ENCODE measurements at regions not wholly inside any gene's neighbourhood (a gene's known extent, or its start where the extent isn't known, plus 50 kb on each side); places are given as distances from the start of the nearest gene placed in this dataset.
"Not testable (repeated sequence)": the region's sequence is repeated elsewhere in the genome, so short reads cannot be mapped to it uniquely, and the experiment has no call there.

DNA sequence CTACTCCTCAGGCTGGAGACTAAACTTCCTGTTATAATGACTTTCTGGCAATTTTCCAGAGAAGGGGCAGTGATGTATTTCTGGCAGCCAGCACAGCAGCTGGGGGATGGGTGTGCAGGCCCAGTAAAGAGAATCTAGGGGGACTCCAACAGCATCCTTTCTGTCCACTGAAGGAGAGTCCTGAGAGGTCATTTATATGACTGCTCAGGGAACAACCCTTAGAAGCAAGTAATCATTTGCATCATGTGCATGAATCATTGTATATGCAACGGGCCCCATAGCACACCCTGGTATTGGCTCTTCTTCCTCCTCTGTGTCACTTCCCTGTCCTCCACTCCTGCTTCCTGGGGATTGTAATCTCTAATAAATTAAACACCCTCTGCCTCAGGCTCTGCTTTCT, 493.8 kb downstream of the RPS29 start:
- ATAC-seq = no peak

DNA sequence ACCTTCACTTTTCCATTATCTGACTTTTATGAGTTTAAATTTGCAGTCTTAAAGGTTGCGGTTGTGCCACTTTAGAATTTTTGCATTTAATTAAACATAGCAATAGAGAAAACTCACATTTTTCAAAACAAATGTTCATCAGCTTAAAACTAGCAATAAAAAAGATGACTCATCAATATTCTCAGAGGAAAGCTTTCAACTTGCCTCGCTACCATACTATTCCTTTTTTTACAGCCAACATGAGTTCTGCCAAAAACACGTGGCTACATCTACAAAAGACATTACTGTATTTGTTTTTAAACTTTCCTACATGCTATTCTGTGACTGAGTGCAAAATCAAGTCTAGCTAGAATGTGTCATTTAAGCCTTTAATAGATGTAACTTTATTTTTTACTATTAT, 497.1 kb downstream of the RPS29 start:
- DNase-seq (no peak), ATAC-seq (no peak)
- TF ChIP-seq, protein P1, sequence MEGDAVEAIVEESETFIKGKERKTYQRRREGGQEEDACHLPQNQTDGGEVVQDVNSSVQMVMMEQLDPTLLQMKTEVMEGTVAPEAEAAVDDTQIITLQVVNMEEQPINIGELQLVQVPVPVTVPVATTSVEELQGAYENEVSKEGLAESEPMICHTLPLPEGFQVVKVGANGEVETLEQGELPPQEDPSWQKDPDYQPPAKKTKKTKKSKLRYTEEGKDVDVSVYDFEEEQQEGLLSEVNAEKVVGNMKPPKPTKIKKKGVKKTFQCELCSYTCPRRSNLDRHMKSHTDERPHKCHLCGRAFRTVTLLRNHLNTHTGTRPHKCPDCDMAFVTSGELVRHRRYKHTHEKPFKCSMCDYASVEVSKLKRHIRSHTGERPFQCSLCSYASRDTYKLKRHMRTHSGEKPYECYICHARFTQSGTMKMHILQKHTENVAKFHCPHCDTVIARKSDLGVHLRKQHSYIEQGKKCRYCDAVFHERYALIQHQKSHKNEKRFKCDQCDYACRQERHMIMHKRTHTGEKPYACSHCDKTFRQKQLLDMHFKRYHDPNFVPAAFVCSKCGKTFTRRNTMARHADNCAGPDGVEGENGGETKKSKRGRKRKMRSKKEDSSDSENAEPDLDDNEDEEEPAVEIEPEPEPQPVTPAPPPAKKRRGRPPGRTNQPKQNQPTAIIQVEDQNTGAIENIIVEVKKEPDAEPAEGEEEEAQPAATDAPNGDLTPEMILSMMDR (IDR thresholded peaks at IDR 0.05) = no peak
- no peak for TF ChIP-seq POLR2A (IDR thresholded peaks at IDR 0.05)
- Histone ChIP-seq H3K36me3 (no peaks in the 10 kb centered on the region), H3K9me3 (no peaks in the 10 kb centered on the region), H3K27ac (no peak overlapping the region), H3K27me3 (no peaks in the 10 kb centered on the region), H3K4me1 (no peaks in the 10 kb centered on the region), H3K4me3 (no peak overlapping the region)
- 72% methylated on average over 3 of the region's 3 CpGs for WGBS (ENCODE audit: insufficient coverage, low coverage, low lambda C conversion rate, missing lambda C conversion rate)
- intact Hi-C loops (cut with DNase I) = no loop called here

More for the DNA sequence above, 493.8 kb downstream of the RPS29 start:
- H3K27ac ChIP-seq = no peak overlapping the region
- DNase-seq = no peak
- no peaks in the 10 kb centered on the region for H3K36me3 ChIP-seq
- no peaks in the 10 kb centered on the region for H3K9me3 ChIP-seq
- H3K4me3 ChIP-seq = no peak overlapping the region
- no peaks in the 10 kb centered on the region for H3K4me1 ChIP-seq
- no peak for TF ChIP-seq POLR2A (IDR thresholded peaks at IDR 0.05)
- TF ChIP-seq, protein P1 (IDR thresholded peaks at IDR 0.05) = no peak
- intact Hi-C loops (cut with DNase I) = no loop called here
- no peaks in the 10 kb centered on the region for H3K27me3 ChIP-seq
- 43% methylated on average over 1 of the region's 1 CpG for WGBS (ENCODE audit: insufficient coverage, low coverage, low lambda C conversion rate, missing lambda C conversion rate)

DNA sequence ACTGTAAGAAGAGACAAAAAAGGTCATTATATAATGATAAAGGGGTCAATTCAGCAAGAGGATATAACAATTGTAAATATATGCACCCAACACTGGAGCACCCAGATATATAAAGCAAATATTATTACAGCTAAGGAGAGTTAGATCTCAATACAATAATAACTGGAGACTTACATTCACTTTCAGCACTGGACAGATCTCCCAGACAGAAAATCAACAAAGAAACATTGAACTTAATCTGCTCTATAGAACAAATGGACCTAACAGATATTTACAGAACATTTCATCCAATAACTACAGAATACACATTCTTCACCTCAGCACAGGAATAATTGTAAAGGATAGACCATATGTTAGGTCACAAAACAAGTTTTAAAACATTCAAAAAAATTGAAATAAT, 512.9 kb downstream of the RPS29 start:
- ATAC-seq; DNase-seq; intact Hi-C loops (cut with DNase I); H3K36me3 ChIP-seq; H3K27ac ChIP-seq; H3K9me3 ChIP-seq; H3K27me3 ChIP-seq; H3K4me3 ChIP-seq; H3K4me1 ChIP-seq: not testable (repeated sequence)

DNA sequence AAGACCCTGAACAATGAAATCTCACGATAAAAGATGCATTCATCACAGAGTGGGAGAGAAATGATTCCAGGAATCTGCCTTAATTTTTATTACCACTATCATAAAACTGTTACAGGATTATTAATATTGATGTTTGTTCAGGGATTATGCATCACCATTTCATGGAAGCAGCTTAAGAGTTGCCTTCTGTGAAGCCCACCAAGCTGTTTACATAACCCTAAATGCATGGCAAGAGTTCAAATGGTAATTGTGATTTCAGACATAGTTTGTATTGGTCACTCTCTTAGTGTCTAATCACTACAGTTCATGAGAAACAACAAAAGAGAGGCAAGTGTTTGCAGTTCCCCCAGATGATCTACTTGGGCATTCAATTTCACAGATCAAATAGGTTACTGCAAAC, 527.7 kb downstream of the RPS29 start:
- Histone ChIP-seq H3K4me3 (no peak overlapping the region), H3K9me3 (no peaks in the 10 kb centered on the region), H3K27me3 (no peaks in the 10 kb centered on the region), H3K36me3 (no peaks in the 10 kb centered on the region), H3K4me1 (peaks cover 0 to 20% (median 0%) of the 10 kb centered on the region in 4 donors), H3K27ac (no peak overlapping the region)
- no peak for TF ChIP-seq POLR2A (IDR thresholded peaks at IDR 0.05)
- TF ChIP-seq, protein P1 (IDR thresholded peaks at IDR 0.05) = no peak
- WGBS (ENCODE audit: insufficient coverage, low coverage, low lambda C conversion rate, missing lambda C conversion rate) = 50% methylated on average over 1 of the region's 1 CpG
- no peak for DNase-seq
- peak in 2 of 4 donors; percentile 12 to 38 for ATAC-seq
- intact Hi-C loops (cut with DNase I) = no loop called here

DNA sequence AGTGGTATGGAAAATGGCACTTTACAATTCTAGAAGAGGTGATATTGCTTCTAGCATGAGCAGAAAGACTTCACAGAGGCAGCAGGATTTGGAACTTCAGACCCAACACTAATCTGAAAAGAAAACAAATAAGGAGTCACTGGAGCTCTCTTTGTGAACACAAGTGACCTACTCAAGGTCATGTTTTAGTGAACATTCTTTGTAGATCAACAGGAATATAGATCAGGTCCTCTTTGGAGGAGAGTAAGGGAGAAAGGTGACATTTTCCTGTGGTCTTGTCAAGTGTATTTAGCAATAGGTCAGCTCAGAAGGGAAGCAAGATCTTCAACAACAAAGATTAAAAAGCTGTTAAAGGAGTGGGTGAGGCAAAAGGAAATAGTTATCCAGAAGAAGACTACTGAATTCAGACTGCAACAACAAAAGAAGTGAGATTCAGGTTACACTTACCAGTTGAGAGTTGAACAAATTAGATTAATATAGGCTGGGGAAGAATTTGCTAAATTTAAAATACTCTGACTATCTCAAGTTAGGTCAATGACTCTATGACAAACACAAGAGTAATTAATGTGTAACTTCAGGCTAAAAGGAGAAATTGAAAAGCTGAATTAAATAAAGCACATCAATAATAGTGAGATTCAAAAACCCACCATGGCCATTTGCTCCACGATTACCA, 528.2 kb downstream of the RPS29 start:
- TF ChIP-seq, protein P1 (IDR thresholded peaks at IDR 0.05) = no peak
- no peak for TF ChIP-seq POLR2A (IDR thresholded peaks at IDR 0.05)
- peak overlapping the region in 1 of 3 donors; percentile 41 for H3K27ac ChIP-seq
- H3K4me3 ChIP-seq = no peak overlapping the region
- ATAC-seq = peak; percentile 50 to 81 (median 72)
- H3K9me3 ChIP-seq = no peaks in the 10 kb centered on the region
- peaks cover 0 to 20% (median 0%) of the 10 kb centered on the region in 4 donors for H3K4me1 ChIP-seq
- DNase-seq = no peak
- WGBS (ENCODE audit: insufficient coverage, low coverage, low lambda C conversion rate, missing lambda C conversion rate) = 35% methylated on average over 1 of the region's 1 CpG
- intact Hi-C loops (cut with DNase I) = no loop called here
- no peaks in the 10 kb centered on the region for H3K27me3 ChIP-seq
- H3K36me3 ChIP-seq = no peaks in the 10 kb centered on the region
